ENCODE measurements at regions not wholly inside any gene's neighbourhood (a gene's known extent, or its start where the extent isn't known, plus 50 kb on each side); places are given as distances from the start of the nearest gene placed in this dataset.

DNA sequence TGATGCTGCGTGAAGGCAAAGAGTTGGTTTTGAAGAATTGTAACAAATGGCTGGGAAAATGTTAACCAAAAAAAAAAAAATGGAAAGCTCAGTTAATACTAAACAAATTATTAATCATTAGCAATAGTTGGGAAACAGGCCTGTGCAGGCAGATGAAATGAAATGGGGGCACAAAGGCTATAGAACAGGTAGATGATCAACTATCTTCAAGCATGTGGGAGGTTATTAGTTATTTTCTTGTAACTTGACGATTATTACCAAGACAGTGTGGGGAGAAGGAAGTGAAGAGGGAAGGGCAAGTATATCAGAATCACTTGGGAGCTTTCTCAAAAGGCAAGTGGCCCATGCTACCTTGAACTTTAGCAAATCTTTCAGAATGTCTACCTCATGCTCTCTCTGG is 351.9 kb downstream of the BCOR start:
- TF ChIP-seq, protein P1, sequence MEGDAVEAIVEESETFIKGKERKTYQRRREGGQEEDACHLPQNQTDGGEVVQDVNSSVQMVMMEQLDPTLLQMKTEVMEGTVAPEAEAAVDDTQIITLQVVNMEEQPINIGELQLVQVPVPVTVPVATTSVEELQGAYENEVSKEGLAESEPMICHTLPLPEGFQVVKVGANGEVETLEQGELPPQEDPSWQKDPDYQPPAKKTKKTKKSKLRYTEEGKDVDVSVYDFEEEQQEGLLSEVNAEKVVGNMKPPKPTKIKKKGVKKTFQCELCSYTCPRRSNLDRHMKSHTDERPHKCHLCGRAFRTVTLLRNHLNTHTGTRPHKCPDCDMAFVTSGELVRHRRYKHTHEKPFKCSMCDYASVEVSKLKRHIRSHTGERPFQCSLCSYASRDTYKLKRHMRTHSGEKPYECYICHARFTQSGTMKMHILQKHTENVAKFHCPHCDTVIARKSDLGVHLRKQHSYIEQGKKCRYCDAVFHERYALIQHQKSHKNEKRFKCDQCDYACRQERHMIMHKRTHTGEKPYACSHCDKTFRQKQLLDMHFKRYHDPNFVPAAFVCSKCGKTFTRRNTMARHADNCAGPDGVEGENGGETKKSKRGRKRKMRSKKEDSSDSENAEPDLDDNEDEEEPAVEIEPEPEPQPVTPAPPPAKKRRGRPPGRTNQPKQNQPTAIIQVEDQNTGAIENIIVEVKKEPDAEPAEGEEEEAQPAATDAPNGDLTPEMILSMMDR (IDR thresholded peaks at IDR 0.05; ENCODE audit: low read depth, low read length): no peak
- no peak for TF ChIP-seq EZH2phosphoT487 (IDR thresholded peaks at IDR 0.05; ENCODE audit: low read depth)

Data from OCI-LY3 (cell line).